K562 (cell line): ENCODE measurements at regions not wholly inside any gene's neighbourhood (a gene's known extent, or its start where the extent isn't known, plus 50 kb on each side); places are given as distances from the start of the nearest gene placed in this dataset.

ENCODE experiments used
- ATF7 ChIP-seq: fragments of 450-650 bp; IDR thresholded peaks from 2 replicates; pipeline ENCODE4 v1.7.1; 2014; ENCODE audit warnings: mild to moderate bottlenecking, moderate library complexity
- CBX3 ChIP-seq, 2 experiments: IDR thresholded peaks; 1 replicate in 1 of 2; 2 replicates in 1 of 2; pipeline ENCODE4 v1.6.1; 2012; ENCODE audit warnings: inconsistent platforms in 2 of 2, low read length in 2 of 2, borderline replicate concordance in 1 of 2, control low read depth in 1 of 2
- CEBPB ChIP-seq: fragments of 450-650 bp; IDR thresholded peaks from 2 replicates; pipeline ENCODE4 v1.6.1; 2016; ENCODE audit warnings: missing genetic modification characterization, missing compliant biosample characterization
- CHD1 ChIP-seq: fragments of 200-600 bp; sonication (generic); IDR thresholded peaks from one replicate; pipeline ENCODE4 v1.6.1; 2012; ENCODE audit warnings: mild to moderate bottlenecking, moderate library complexity, low read length, inconsistent platforms
- CHD2 ChIP-seq: IDR thresholded peaks from 2 replicates; pipeline ENCODE4 v1.6.1; 2011; ENCODE audit warnings: low read depth, low read length
- CTCFL ChIP-seq: IDR thresholded peaks from 2 replicates; pipeline ENCODE4 v1.6.1; 2011; ENCODE audit warnings: borderline replicate concordance, low read depth, mild to moderate bottlenecking, moderate library complexity, low read length; ENCODE audit not compliant: insufficient read depth, poor library complexity, severe bottlenecking
- DNMT1 ChIP-seq: fragments of 450-650 bp; IDR thresholded peaks from 2 replicates; pipeline ENCODE4 v1.6.1; 2016; ENCODE audit warnings: antibody characterized with exemption, mild to moderate bottlenecking
- HDAC2 ChIP-seq: fragments of 450-650 bp; IDR thresholded peaks from 2 replicates; pipeline ENCODE4 v1.6.1; 2016; ENCODE audit warnings: mild to moderate bottlenecking
- MBD1 ChIP-seq: fragments of 250-450 bp; sonication (Bioruptor Pico); IDR thresholded peaks from 2 replicates; pipeline ENCODE4 v1.8.0; 2022; ENCODE audit warnings: inconsistent platforms
- MCM2 ChIP-seq: fragments of 450-650 bp; IDR thresholded peaks from 2 replicates; pipeline ENCODE4 v1.6.1; 2017; ENCODE audit warnings: low read depth, mild to moderate bottlenecking
- NKRF ChIP-seq: fragments of 450-650 bp; IDR thresholded peaks from 2 replicates; pipeline ENCODE4 v1.6.1; 2016; ENCODE audit warnings: borderline replicate concordance
- PATZ1 ChIP-seq: fragments of 250-450 bp; sonication (Bioruptor Pico); IDR thresholded peaks from 2 replicates; pipeline ENCODE4 v1.5.0; 2020; ENCODE audit warnings: mild to moderate bottlenecking, borderline replicate concordance
- RBBP5 ChIP-seq: fragments of 200-600 bp; sonication (generic); IDR thresholded peaks from 2 replicates; pipeline ENCODE4 v1.6.1; 2012; ENCODE audit warnings: borderline replicate concordance, mild to moderate bottlenecking, low read length, control low read depth, inconsistent platforms; ENCODE audit not compliant: insufficient read depth, poor library complexity, severe bottlenecking
- RFX1 ChIP-seq: fragments of 450-650 bp; IDR thresholded peaks from 2 replicates; pipeline ENCODE4 v1.6.1; 2016; ENCODE audit warnings: mild to moderate bottlenecking, moderate library complexity
- TCF3 ChIP-seq: sonication (generic); formaldehyde crosslinking; IDR thresholded peaks from 2 replicates; pipeline ENCODE4 v1.4.0; 2020; ENCODE audit warnings: mild to moderate bottlenecking, missing genetic modification reagents
- ZNF143 ChIP-seq: sonication (generic); formaldehyde crosslinking; IDR thresholded peaks from 2 replicates; pipeline ENCODE4 v1.9.0; 2022; ENCODE audit warnings: mild to moderate bottlenecking, missing genetic modification reagents
- ZNF408 ChIP-seq: fragments of 250-450 bp; sonication (Bioruptor Pico); IDR thresholded peaks from 2 replicates; pipeline ENCODE4 v1.4.0; 2020; ENCODE audit warnings: low read depth, mild to moderate bottlenecking, moderate library complexity
- ZNF655 ChIP-seq: fragments of 250-450 bp; sonication (Bioruptor Pico); IDR thresholded peaks from 2 replicates; pipeline ENCODE4 v1.5.0; 2021
- ZNF717 ChIP-seq: fragments of 250-450 bp; sonication (Bioruptor Pico); IDR thresholded peaks from 2 replicates; pipeline ENCODE4 v1.5.0; 2021
- ZNF780A ChIP-seq: fragments of 250-450 bp; sonication (Bioruptor Pico); IDR thresholded peaks from 2 replicates; pipeline ENCODE4 v1.5.0; 2021; ENCODE audit warnings: mild to moderate bottlenecking
- ZSCAN29 ChIP-seq: fragments of 450-650 bp; IDR thresholded peaks from 2 replicates; pipeline ENCODE4 v1.6.1; 2017

- TF ChIP-seq NKRF (no peak), TCF3 (no peak), ZNF143 (CRISPR knock-in tag) (no peak), ZNF655 (CRISPR knock-in tag) (no peak), ZNF780A (no peak), MBD1 (no peak), HDAC2 (no peak), PATZ1 (CRISPR knock-in tag) (no peak), MCM2 (no peak), ATF7 (no peak), RBBP5 (no peak), DNMT1 (no peak), CTCFL (peak; percentile 86), CEBPB (tag) (no peak), ZNF717 (CRISPR knock-in tag) (no peak), RFX1 (no peak), CHD2 (no peak), CBX3 (IDR thresholded peaks at IDR 0.05; ENCODE audit: borderline replicate concordance in 1 of 2, low read length in 2 of 2) (peak in 1 of 2 experiments; percentile 63; a peak in 1 of 3 replicates), CHD1 (no peak), ZNF408 (CRISPR knock-in tag) (no peak), ZSCAN29 (no peak)
These were observed 205.8 kb upstream of the PLXNA2 start (continued) for GRCh38 chr1:208449951-208450350.
